GM12892 (cell line): ENCODE measurements at regions not wholly inside any gene's neighbourhood (a gene's known extent, or its start where the extent isn't known, plus 50 kb on each side); places are given as distances from the start of the nearest gene placed in this dataset.

Source experiments
- POLR2A ChIP-seq: IDR thresholded peaks from 2 replicates; pipeline ENCODE4 v1.6.1; 2011; ENCODE audit warnings: low read depth, low read length, control low read depth
- POLR2AphosphoS5 ChIP-seq: IDR thresholded peaks from 2 replicates; pipeline ENCODE4 v1.6.1; 2011; ENCODE audit warnings: low read depth, low read length, control low read depth
- TAF1 ChIP-seq: IDR thresholded peaks from 2 replicates; pipeline ENCODE4 v1.6.1; 2011; ENCODE audit warnings: low read depth, mild to moderate bottlenecking, control low read depth, low read length, borderline replicate concordance

DNA sequence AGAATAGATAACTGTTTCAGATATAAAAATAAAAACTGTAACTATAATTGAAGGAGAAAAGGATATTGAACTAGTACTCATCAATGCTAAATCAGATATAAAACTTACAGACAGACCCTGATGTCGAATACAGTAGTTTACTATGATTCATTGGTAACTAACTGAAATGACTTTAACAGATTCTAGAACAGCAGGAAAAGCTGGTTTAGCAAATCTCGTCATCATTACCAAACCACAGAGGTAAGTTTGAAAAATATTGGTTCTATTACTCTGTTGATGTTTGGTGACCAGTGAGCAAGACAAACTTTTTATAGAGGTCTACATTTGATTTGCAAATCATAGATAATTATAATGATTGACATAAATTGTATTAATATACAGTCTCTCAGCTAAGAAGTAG is 551.4 kb upstream of the ADGRL3 start:
- no peak for TF ChIP-seq POLR2AphosphoS5
- TF ChIP-seq POLR2A: no peak
- no peak for TF ChIP-seq TAF1
